SK-N-SH treated with all-trans-retinoic acid at 6 μM for 48 hours (cell line): ENCODE measurements at regions not wholly inside any gene's neighbourhood (a gene's known extent, or its start where the extent isn't known, plus 50 kb on each side); places are given as distances from the start of the nearest gene placed in this dataset.

ENCODE experiments used
- CSDC2 ChIP-seq: fragments of 250-450 bp; sonication (Bioruptor Pico); IDR thresholded peaks from 2 replicates; pipeline ENCODE4 v1.5.0; 2020; ENCODE audit warnings: mild to moderate bottlenecking, moderate library complexity
- GLIS3 ChIP-seq: fragments of 250-450 bp; sonication (Bioruptor Pico); IDR thresholded peaks from 2 replicates; pipeline ENCODE4 v1.5.0; 2020; ENCODE audit warnings: mild to moderate bottlenecking, moderate library complexity
- PATZ1 ChIP-seq: fragments of 250-450 bp; sonication (Bioruptor Pico); IDR thresholded peaks from 2 replicates; pipeline ENCODE4 v1.8.0; 2020; ENCODE audit warnings: mild to moderate bottlenecking, moderate library complexity, borderline replicate concordance
- POU6F1 ChIP-seq: fragments of 250-450 bp; sonication (Bioruptor Pico); IDR thresholded peaks from 2 replicates; pipeline ENCODE4 v1.8.0; 2021; ENCODE audit warnings: low read depth, mild to moderate bottlenecking, moderate library complexity, borderline replicate concordance
- PPARA ChIP-seq: fragments of 250-450 bp; sonication (Bioruptor Pico); IDR thresholded peaks from 2 replicates; pipeline ENCODE4 v1.5.0; 2020; ENCODE audit warnings: mild to moderate bottlenecking, borderline replicate concordance
- RARB ChIP-seq: fragments of 250-450 bp; sonication (Bioruptor Pico); IDR thresholded peaks from 2 replicates; pipeline ENCODE4 v1.8.0; 2021; ENCODE audit warnings: mild to moderate bottlenecking, moderate library complexity
- SNAI2 ChIP-seq: fragments of 250-450 bp; sonication (Bioruptor Pico); IDR thresholded peaks from 2 replicates; pipeline ENCODE4 v1.5.0; 2020; ENCODE audit warnings: mild to moderate bottlenecking, moderate library complexity
- ZFP30 ChIP-seq: fragments of 450-650 bp; formaldehyde crosslinking; IDR thresholded peaks from 2 replicates; pipeline ENCODE4 v1.5.0; 2022; ENCODE audit warnings: mild to moderate bottlenecking, moderate library complexity
- ZNF565 ChIP-seq: fragments of 450-650 bp; formaldehyde crosslinking; conservative IDR thresholded peaks from 2 replicates; pipeline ENCODE4 v1.5.0; 2020; ENCODE audit warnings: low read depth, mild to moderate bottlenecking, moderate library complexity
- TF ChIP-seq, protein P1 (sequence below): fragments of 250-450 bp; sonication (Bioruptor Pico); IDR thresholded peaks from 2 replicates; pipeline ENCODE4 v1.5.1; 2020; ENCODE audit warnings: low read depth, mild to moderate bottlenecking, moderate library complexity

DNA sequence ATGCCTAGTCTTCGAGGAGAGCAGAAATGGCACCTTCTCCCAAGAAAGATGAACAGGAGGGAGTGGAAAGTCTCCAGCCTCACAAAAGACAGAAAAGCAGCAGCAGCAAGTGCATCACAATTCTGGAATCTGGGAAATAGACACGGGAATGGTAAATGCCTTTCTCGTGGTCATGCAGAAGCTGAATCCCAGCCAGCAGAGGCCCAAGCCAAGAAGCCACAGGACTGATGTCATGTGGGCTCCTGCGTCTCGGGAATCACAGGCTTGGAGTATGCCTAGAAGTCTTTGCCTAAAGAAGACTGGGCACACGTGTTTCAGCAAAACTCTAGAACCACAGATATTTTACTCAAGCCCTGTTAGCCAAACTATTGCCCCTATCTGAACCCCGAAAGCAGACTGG, 260.3 kb upstream of the PLD5 start:
- TF ChIP-seq PPARA (CRISPR knock-in tag) (no peak), CSDC2 (CRISPR knock-in tag) (no peak), PATZ1 (CRISPR knock-in tag) (no peak), ZFP30 (CRISPR knock-in tag) (no peak), ZNF565 (CRISPR knock-in tag) (no peak), GLIS3 (CRISPR knock-in tag) (no peak), POU6F1 (CRISPR knock-in tag) (no peak), SNAI2 (CRISPR knock-in tag) (no peak), RARB (CRISPR knock-in tag) (no peak)
- TF ChIP-seq, protein P1, sequence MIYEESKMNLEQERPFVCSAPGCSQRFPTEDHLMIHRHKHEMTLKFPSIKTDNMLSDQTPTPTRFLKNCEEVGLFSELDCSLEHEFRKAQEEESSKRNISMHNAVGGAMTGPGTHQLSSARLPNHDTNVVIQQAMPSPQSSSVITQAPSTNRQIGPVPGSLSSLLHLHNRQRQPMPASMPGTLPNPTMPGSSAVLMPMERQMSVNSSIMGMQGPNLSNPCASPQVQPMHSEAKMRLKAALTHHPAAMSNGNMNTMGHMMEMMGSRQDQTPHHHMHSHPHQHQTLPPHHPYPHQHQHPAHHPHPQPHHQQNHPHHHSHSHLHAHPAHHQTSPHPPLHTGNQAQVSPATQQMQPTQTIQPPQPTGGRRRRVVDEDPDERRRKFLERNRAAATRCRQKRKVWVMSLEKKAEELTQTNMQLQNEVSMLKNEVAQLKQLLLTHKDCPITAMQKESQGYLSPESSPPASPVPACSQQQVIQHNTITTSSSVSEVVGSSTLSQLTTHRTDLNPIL: no peak
